ENCODE measurements at regions not wholly inside any gene's neighbourhood (a gene's known extent, or its start where the extent isn't known, plus 50 kb on each side); places are given as distances from the start of the nearest gene placed in this dataset.

GRCh38 chr14:65933400-65934069 lies 521.0 kb downstream of the FUT8 start:
- DNase-seq (ENCODE audit: insufficient read length, low spot score) (no peak), FAIRE-seq (no peak)
- no peak for TF ChIP-seq POLR2AphosphoS5 (IDR thresholded peaks at IDR 0.05; ENCODE audit: low read depth, low read length)
- no peak for TF ChIP-seq POLR2A (IDR thresholded peaks at IDR 0.05; ENCODE audit: low read depth, low read length)
- no peak for TF ChIP-seq POU2F2 (IDR thresholded peaks at IDR 0.05; ENCODE audit: low read depth, low read length)
- no peak for TF ChIP-seq PAX5 (IDR thresholded peaks at IDR 0.05; ENCODE audit: insufficient read depth, low read length, severe bottlenecking)
- no peak for TF ChIP-seq TAF1 (IDR thresholded peaks at IDR 0.05; ENCODE audit: low read depth, low read length)
- no peak for TF ChIP-seq SPI1 (IDR thresholded peaks at IDR 0.05; ENCODE audit: low read depth, low read length)

GRCh38 chr14:65934070-65934435 lies 521.5 kb downstream of the FUT8 start:
- FAIRE-seq (no peak), DNase-seq (ENCODE audit: insufficient read length, low spot score) (no peak)
- TF ChIP-seq TAF1 (IDR thresholded peaks at IDR 0.05; ENCODE audit: low read depth, low read length): no peak
- TF ChIP-seq POLR2A (IDR thresholded peaks at IDR 0.05; ENCODE audit: low read depth, low read length): no peak
- no peak for TF ChIP-seq PAX5 (IDR thresholded peaks at IDR 0.05; ENCODE audit: insufficient read depth, low read length, severe bottlenecking)
- no peak for TF ChIP-seq POLR2AphosphoS5 (IDR thresholded peaks at IDR 0.05; ENCODE audit: low read depth, low read length)
- TF ChIP-seq SPI1 (IDR thresholded peaks at IDR 0.05; ENCODE audit: low read depth, low read length): no peak
- no peak for TF ChIP-seq POU2F2 (IDR thresholded peaks at IDR 0.05; ENCODE audit: low read depth, low read length)

- no peak for TF ChIP-seq TAF1 (IDR thresholded peaks at IDR 0.05; ENCODE audit: low read depth, low read length)
- no peak for TF ChIP-seq POLR2A (IDR thresholded peaks at IDR 0.05; ENCODE audit: low read depth, low read length)
- TF ChIP-seq POU2F2 (IDR thresholded peaks at IDR 0.05; ENCODE audit: low read depth, low read length): no peak
- TF ChIP-seq SPI1 (IDR thresholded peaks at IDR 0.05; ENCODE audit: low read depth, low read length): no peak
- no peak for TF ChIP-seq POLR2AphosphoS5 (IDR thresholded peaks at IDR 0.05; ENCODE audit: low read depth, low read length)
- TF ChIP-seq PAX5 (IDR thresholded peaks at IDR 0.05; ENCODE audit: insufficient read depth, low read length, severe bottlenecking): no peak
- no peak for DNase-seq (ENCODE audit: insufficient read length, low spot score)
- FAIRE-seq: no peak
Measured at GRCh38 chr14:65936342-65936975, 523.9 kb downstream of the FUT8 start.

- FAIRE-seq: no peak
- no peak for DNase-seq (ENCODE audit: insufficient read length, low spot score)
- TF ChIP-seq POU2F2 (IDR thresholded peaks at IDR 0.05; ENCODE audit: low read depth, low read length) (no peak), PAX5 (IDR thresholded peaks at IDR 0.05; ENCODE audit: insufficient read depth, low read length, severe bottlenecking) (no peak), POLR2AphosphoS5 (IDR thresholded peaks at IDR 0.05; ENCODE audit: low read depth, low read length) (no peak), POLR2A (IDR thresholded peaks at IDR 0.05; ENCODE audit: low read depth, low read length) (no peak), SPI1 (IDR thresholded peaks at IDR 0.05; ENCODE audit: low read depth, low read length) (no peak), TAF1 (IDR thresholded peaks at IDR 0.05; ENCODE audit: low read depth, low read length) (no peak)
Measured at GRCh38 chr14:65937079-65937959, 524.8 kb downstream of the FUT8 start.

GRCh38 chr14:65937960-65938316 lies 525.4 kb downstream of the FUT8 start:
- DNase-seq (ENCODE audit: insufficient read length, low spot score) (no peak), FAIRE-seq (peak; percentile 72)
- TF ChIP-seq POLR2A (IDR thresholded peaks at IDR 0.05; ENCODE audit: low read depth, low read length) (no peak), POU2F2 (IDR thresholded peaks at IDR 0.05; ENCODE audit: low read depth, low read length) (no peak), TAF1 (IDR thresholded peaks at IDR 0.05; ENCODE audit: low read depth, low read length) (no peak), POLR2AphosphoS5 (IDR thresholded peaks at IDR 0.05; ENCODE audit: low read depth, low read length) (no peak), SPI1 (IDR thresholded peaks at IDR 0.05; ENCODE audit: low read depth, low read length) (no peak), PAX5 (IDR thresholded peaks at IDR 0.05; ENCODE audit: insufficient read depth, low read length, severe bottlenecking) (no peak)

GRCh38 chr14:65938738-65939137 lies 526.2 kb downstream of the FUT8 start:
- no peak for FAIRE-seq
- DNase-seq (ENCODE audit: insufficient read length, low spot score): no peak
- no peak for TF ChIP-seq TAF1 (IDR thresholded peaks at IDR 0.05; ENCODE audit: low read depth, low read length)
- TF ChIP-seq PAX5 (IDR thresholded peaks at IDR 0.05; ENCODE audit: insufficient read depth, low read length, severe bottlenecking): no peak
- TF ChIP-seq POLR2AphosphoS5 (IDR thresholded peaks at IDR 0.05; ENCODE audit: low read depth, low read length): no peak
- TF ChIP-seq SPI1 (IDR thresholded peaks at IDR 0.05; ENCODE audit: low read depth, low read length): no peak
- TF ChIP-seq POU2F2 (IDR thresholded peaks at IDR 0.05; ENCODE audit: low read depth, low read length): no peak
- TF ChIP-seq POLR2A (IDR thresholded peaks at IDR 0.05; ENCODE audit: low read depth, low read length): no peak

- TF ChIP-seq POLR2A (IDR thresholded peaks at IDR 0.05; ENCODE audit: low read depth, low read length) (no peak), PAX5 (IDR thresholded peaks at IDR 0.05; ENCODE audit: insufficient read depth, low read length, severe bottlenecking) (no peak), SPI1 (IDR thresholded peaks at IDR 0.05; ENCODE audit: low read depth, low read length) (no peak), TAF1 (IDR thresholded peaks at IDR 0.05; ENCODE audit: low read depth, low read length) (no peak), POU2F2 (IDR thresholded peaks at IDR 0.05; ENCODE audit: low read depth, low read length) (no peak), POLR2AphosphoS5 (IDR thresholded peaks at IDR 0.05; ENCODE audit: low read depth, low read length) (no peak)
- no peak for FAIRE-seq
Measured at GRCh38 chr14:65939184-65939583, 526.7 kb downstream of the FUT8 start.

GRCh38 chr14:65940056-65940735 lies 527.7 kb downstream of the FUT8 start:
- DNase-seq (ENCODE audit: insufficient read length, low spot score) (no peak), FAIRE-seq (peak; percentile 5)
- no peak for TF ChIP-seq POLR2A (IDR thresholded peaks at IDR 0.05; ENCODE audit: low read depth, low read length)
- TF ChIP-seq TAF1 (IDR thresholded peaks at IDR 0.05; ENCODE audit: low read depth, low read length): no peak
- TF ChIP-seq POLR2AphosphoS5 (IDR thresholded peaks at IDR 0.05; ENCODE audit: low read depth, low read length): no peak
- TF ChIP-seq SPI1 (IDR thresholded peaks at IDR 0.05; ENCODE audit: low read depth, low read length): no peak
- no peak for TF ChIP-seq PAX5 (IDR thresholded peaks at IDR 0.05; ENCODE audit: insufficient read depth, low read length, severe bottlenecking)
- no peak for TF ChIP-seq POU2F2 (IDR thresholded peaks at IDR 0.05; ENCODE audit: low read depth, low read length)

More at GRCh38 chr14:65939184-65939583, 526.7 kb downstream of the FUT8 start:
- DNase-seq (ENCODE audit: insufficient read length, low spot score): no peak

Measured in GM12891 (cell line).